ENCODE measurements at regions not wholly inside any gene's neighbourhood (a gene's known extent, or its start where the extent isn't known, plus 50 kb on each side); places are given as distances from the start of the nearest gene placed in this dataset.

GRCh38 chr5:56493766-56494165 lies 260.6 kb upstream of the ANKRD55 start:
- no peak overlapping the region for H3K9ac ChIP-seq
- no peak overlapping the region for H3K4me3 ChIP-seq (ENCODE audit: low read depth in 2 of 2, low read length in 1 of 2)
- no peaks in the 10 kb centered on the region for H3K9me2 ChIP-seq
- no peaks in the 10 kb centered on the region for H3K9me3 ChIP-seq
- POLR2A ChIA-PET: no interaction called here
- TF ChIP-seq, protein P1, sequence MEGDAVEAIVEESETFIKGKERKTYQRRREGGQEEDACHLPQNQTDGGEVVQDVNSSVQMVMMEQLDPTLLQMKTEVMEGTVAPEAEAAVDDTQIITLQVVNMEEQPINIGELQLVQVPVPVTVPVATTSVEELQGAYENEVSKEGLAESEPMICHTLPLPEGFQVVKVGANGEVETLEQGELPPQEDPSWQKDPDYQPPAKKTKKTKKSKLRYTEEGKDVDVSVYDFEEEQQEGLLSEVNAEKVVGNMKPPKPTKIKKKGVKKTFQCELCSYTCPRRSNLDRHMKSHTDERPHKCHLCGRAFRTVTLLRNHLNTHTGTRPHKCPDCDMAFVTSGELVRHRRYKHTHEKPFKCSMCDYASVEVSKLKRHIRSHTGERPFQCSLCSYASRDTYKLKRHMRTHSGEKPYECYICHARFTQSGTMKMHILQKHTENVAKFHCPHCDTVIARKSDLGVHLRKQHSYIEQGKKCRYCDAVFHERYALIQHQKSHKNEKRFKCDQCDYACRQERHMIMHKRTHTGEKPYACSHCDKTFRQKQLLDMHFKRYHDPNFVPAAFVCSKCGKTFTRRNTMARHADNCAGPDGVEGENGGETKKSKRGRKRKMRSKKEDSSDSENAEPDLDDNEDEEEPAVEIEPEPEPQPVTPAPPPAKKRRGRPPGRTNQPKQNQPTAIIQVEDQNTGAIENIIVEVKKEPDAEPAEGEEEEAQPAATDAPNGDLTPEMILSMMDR (IDR thresholded peaks at IDR 0.05): no peak
- H3F3A ChIP-seq (replicated peaks; ENCODE audit: insufficient read depth): no peaks in the 10 kb centered on the region
- no peak overlapping the region for H3K4me2 ChIP-seq
- no peaks in the 10 kb centered on the region for H3K27me3 ChIP-seq (ENCODE audit: insufficient read depth)
- H3K4me1 ChIP-seq (ENCODE audit: control insufficient read depth in 1 of 2, insufficient read depth in 2 of 2, low read depth in 1 of 2, low read length in 1 of 2): peaks cover 0 to 23% of the 10 kb centered on the region in 2 experiments; a peak in 2 of 4 replicates
- H3K36me3 ChIP-seq (replicated peaks in 1 of 2; ENCODE audit: control insufficient read depth in 1 of 2, insufficient read depth in 2 of 2, low read length in 1 of 2): no peaks in the 10 kb centered on the region
- H3K79me2 ChIP-seq (ENCODE audit: insufficient read depth): no peaks in the 10 kb centered on the region
- H4K20me1 ChIP-seq (ENCODE audit: insufficient read depth): no peaks in the 10 kb centered on the region
- H2AFZ ChIP-seq (ENCODE audit: low read depth): no peak overlapping the region
- peak overlapping the region in 1 of 2 experiments; percentile 34; a peak in 2 of 4 replicates for H3K27ac ChIP-seq (ENCODE audit: low read depth in 2 of 2, low read length in 1 of 2)
- no peak for DNase-seq
- WGBS (ENCODE audit: low lambda C conversion rate): 89% methylated on average over 7 of the region's 7 CpGs
- CTCF ChIA-PET: interaction anchor here (0.8 to 1.9 kb wide), 6 partner anchors 10 to 344 kb away, joined by 3 to 7 read pairs (median 4); no protein-coding TSS in a partner anchor

DNA sequence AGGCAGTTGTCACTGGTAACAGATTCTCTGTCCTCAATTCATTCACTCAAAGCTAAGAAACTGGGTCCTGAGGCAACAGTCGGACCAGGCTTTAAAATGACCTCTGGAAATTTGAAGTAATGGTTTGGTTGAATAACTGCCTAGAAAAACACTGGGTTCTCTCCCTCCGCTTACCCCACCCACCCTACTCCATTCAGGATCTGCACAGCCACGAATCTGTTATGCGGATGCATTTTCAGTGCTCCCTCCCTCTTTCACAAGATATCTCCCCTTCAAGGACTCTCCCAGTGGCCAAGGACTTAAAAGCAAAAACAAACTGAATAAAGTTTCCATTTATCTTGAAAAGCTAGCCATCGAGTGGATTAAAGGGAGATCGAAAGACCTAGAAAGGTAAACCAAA lies 260.2 kb upstream of the ANKRD55 start:
- Histone ChIP-seq H3K79me2 (ENCODE audit: insufficient read depth) (no peaks in the 10 kb centered on the region), H3K9me2 (no peaks in the 10 kb centered on the region), H3K27ac (ENCODE audit: low read depth in 2 of 2, low read length in 1 of 2) (no peak overlapping the region; a peak in 1 of 4 replicates), H3K4me1 (ENCODE audit: control insufficient read depth in 1 of 2, insufficient read depth in 2 of 2, low read depth in 1 of 2, low read length in 1 of 2) (peaks cover 0 to 23% of the 10 kb centered on the region in 2 experiments; a peak in 2 of 4 replicates), H3K36me3 (replicated peaks in 1 of 2; ENCODE audit: control insufficient read depth in 1 of 2, insufficient read depth in 2 of 2, low read length in 1 of 2) (no peaks in the 10 kb centered on the region), H3K9ac (no peak overlapping the region), H3F3A (replicated peaks; ENCODE audit: insufficient read depth) (no peaks in the 10 kb centered on the region), H2AFZ (ENCODE audit: low read depth) (no peak overlapping the region), H3K4me2 (no peak overlapping the region), H3K9me3 (no peaks in the 10 kb centered on the region), H3K4me3 (ENCODE audit: low read depth in 2 of 2, low read length in 1 of 2) (no peak overlapping the region), H4K20me1 (ENCODE audit: insufficient read depth) (no peaks in the 10 kb centered on the region), H3K27me3 (ENCODE audit: insufficient read depth) (no peaks in the 10 kb centered on the region)
- CTCF ChIA-PET: interaction anchor here (0.8 to 1.9 kb wide), 6 partner anchors 10 to 345 kb away, joined by 3 to 7 read pairs (median 4); no protein-coding TSS in a partner anchor
- DNase-seq: no peak
- POLR2A ChIA-PET: no interaction called here
- no peak for TF ChIP-seq FOSL2 (IDR thresholded peaks at IDR 0.05; ENCODE audit: borderline replicate concordance, low read depth)
- TF ChIP-seq SIN3A (IDR thresholded peaks at IDR 0.05; ENCODE audit: borderline replicate concordance, low read depth, low read length): no peak
- TF ChIP-seq POLR2AphosphoS5 (IDR thresholded peaks at IDR 0.05; ENCODE audit: low read depth, low read length): no peak
- TF ChIP-seq EZH2phosphoT487 (IDR thresholded peaks at IDR 0.05; ENCODE audit: borderline replicate concordance, low read depth): no peak
- TF ChIP-seq TAF1 (IDR thresholded peaks at IDR 0.05; ENCODE audit: borderline replicate concordance, low read depth, low read length): no peak
- TF ChIP-seq, protein P2, sequence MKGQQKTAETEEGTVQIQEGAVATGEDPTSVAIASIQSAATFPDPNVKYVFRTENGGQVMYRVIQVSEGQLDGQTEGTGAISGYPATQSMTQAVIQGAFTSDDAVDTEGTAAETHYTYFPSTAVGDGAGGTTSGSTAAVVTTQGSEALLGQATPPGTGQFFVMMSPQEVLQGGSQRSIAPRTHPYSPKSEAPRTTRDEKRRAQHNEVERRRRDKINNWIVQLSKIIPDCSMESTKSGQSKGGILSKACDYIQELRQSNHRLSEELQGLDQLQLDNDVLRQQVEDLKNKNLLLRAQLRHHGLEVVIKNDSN (IDR thresholded peaks at IDR 0.05; ENCODE audit: borderline replicate concordance, low read depth): no peak
- TF ChIP-seq ELF1 (IDR thresholded peaks at IDR 0.05): no peak
- TF ChIP-seq REST (IDR thresholded peaks at IDR 0.05; ENCODE audit: low read depth, low read length): no peak
- TF ChIP-seq TEAD4 (IDR thresholded peaks at IDR 0.05; ENCODE audit: borderline replicate concordance, insufficient read depth): no peak
- no peak for TF ChIP-seq CHD2 (IDR thresholded peaks at IDR 0.05; ENCODE audit: low read length, partially characterized antibody)
- TF ChIP-seq FOXJ3 (CRISPR knock-in tag; IDR thresholded peaks at IDR 0.05): no peak
- TF ChIP-seq, protein P3, sequence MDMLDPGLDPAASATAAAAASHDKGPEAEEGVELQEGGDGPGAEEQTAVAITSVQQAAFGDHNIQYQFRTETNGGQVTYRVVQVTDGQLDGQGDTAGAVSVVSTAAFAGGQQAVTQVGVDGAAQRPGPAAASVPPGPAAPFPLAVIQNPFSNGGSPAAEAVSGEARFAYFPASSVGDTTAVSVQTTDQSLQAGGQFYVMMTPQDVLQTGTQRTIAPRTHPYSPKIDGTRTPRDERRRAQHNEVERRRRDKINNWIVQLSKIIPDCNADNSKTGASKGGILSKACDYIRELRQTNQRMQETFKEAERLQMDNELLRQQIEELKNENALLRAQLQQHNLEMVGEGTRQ (IDR thresholded peaks at IDR 0.05; ENCODE audit: borderline replicate concordance, low read depth, low read length): no peak
- 90% methylated on average over 6 of the region's 6 CpGs for WGBS (ENCODE audit: low lambda C conversion rate)
